K562 (cell line): ENCODE measurements at regions not wholly inside any gene's neighbourhood (a gene's known extent, or its start where the extent isn't known, plus 50 kb on each side); places are given as distances from the start of the nearest gene placed in this dataset.

Source experiments
- ATAC-seq: fragments of 200-7000 bp; cut with Tn5 transposase; 3 replicates; pipeline ENCODE4 v1.9.1; 2020; ENCODE audit warnings: moderate library complexity
- BruUV-seq: library from RNA; stranded (reverse); fragments of 400-500 nt; replicated peaks from 2 replicates; lab custom pipeline; 2021; lab: Mats Ljungman, UMichigan
- CTCF ChIA-PET: fragments of 300-600 bp; formaldehyde crosslinking; extraction: SDS; loops from one replicate; lab custom pipeline; 2021; ENCODE audit warnings: low intra/inter-chr PET ratio; lab: Yijun Ruan, JAX
- POLR2A ChIA-PET: fragments of 300-600, 350-650 bp; sonication (Branson Sonifier 250); formaldehyde crosslinking; extraction: SDS; loops from one replicate; lab custom pipeline; 2021; ENCODE audit warnings: antibody characterized with exemption, inconsistent platforms; lab: Yijun Ruan, JAX
- DNase-seq, 4 experiments: peaks; one replicate each; pipeline versions ENCODE4 v3.0.0 to v3.0.0-alpha.2; 2011 to 2018; ENCODE audit warnings: low spot score in 3 of 4, mixed read lengths in 3 of 4; ENCODE audit errors: extremely low read depth in 1 of 4
- FAIRE-seq: peaks from 2 replicates; lab custom pipeline; 2011; peaks lifted over from hg19 to GRCh38; lab: Jason Lieb, UNC
- H2AFZ ChIP-seq: 2 replicates; pipeline ENCODE4 v1.6.0; 2011; ENCODE audit warnings: low read depth, low read length, control low read depth, inconsistent platforms
- H3K27ac ChIP-seq: fragments of 200-600 bp; 3 replicates; pipeline ENCODE4 v1.8.0; 2011; ENCODE audit warnings: low read depth, mild to moderate bottlenecking, control low read depth, inconsistent platforms, low read length, moderate library complexity, mixed read lengths; ENCODE audit errors: extremely low read depth
- H3K27me3 ChIP-seq, 2 experiments: fragments of 300-600 bp in 1 of 2; 2 replicates in 1 of 2; 3 replicates in 1 of 2; pipeline versions ENCODE4 v1.6.0 to v1.8.0; 2011; ENCODE audit warnings: inconsistent platforms in 2 of 2, low read length in 2 of 2, mild to moderate bottlenecking in 1 of 2, mixed read lengths in 1 of 2, moderate library complexity in 1 of 2; ENCODE audit not compliant: control insufficient read depth in 2 of 2, insufficient read depth in 2 of 2
- H3K36me3 ChIP-seq: fragments of 300-600 bp; 3 replicates; pipeline ENCODE4 v1.8.0; 2011; ENCODE audit warnings: mild to moderate bottlenecking, low read length, inconsistent platforms; ENCODE audit not compliant: control insufficient read depth, insufficient read depth
- H3K4me1 ChIP-seq, 2 experiments: fragments of 200-600 bp in 1 of 2; replicated peaks in 1 of 2; 2 replicates in 1 of 2; 3 replicates in 1 of 2; pipeline versions ENCODE4 v1.5.1 to v1.8.0; 2011; ENCODE audit warnings: inconsistent platforms in 2 of 2, low read length in 2 of 2, mild to moderate bottlenecking in 1 of 2, mixed read lengths in 1 of 2, moderate library complexity in 1 of 2; ENCODE audit not compliant: control insufficient read depth in 2 of 2, insufficient read depth in 2 of 2
- H3K4me2 ChIP-seq: 2 replicates; pipeline ENCODE4 v1.6.1; 2011; ENCODE audit warnings: low read length, control low read depth, inconsistent platforms, mixed read lengths; ENCODE audit not compliant: insufficient read depth
- H3K4me3 ChIP-seq: fragments of 200-600 bp; sonication (generic), shearing (Covaris generic); 2 replicates; pipeline ENCODE4 v1.5.1; 2016; ENCODE audit warnings: control low read depth, inconsistent platforms
- H3K79me2 ChIP-seq: fragments of 200-600 bp; 3 replicates; pipeline ENCODE4 v1.8.0; 2011; ENCODE audit warnings: low read length, inconsistent platforms; ENCODE audit not compliant: control insufficient read depth, insufficient read depth
- H3K9ac ChIP-seq, 2 experiments: 2 replicates each; pipeline versions ENCODE4 v1.6.0 to v1.6.1; 2011; ENCODE audit warnings: low read depth in 2 of 2, low read length in 2 of 2, control low read depth in 1 of 2, inconsistent platforms in 1 of 2, mild to moderate bottlenecking in 1 of 2, mixed read lengths in 1 of 2; ENCODE audit not compliant: insufficient read depth in 1 of 2
- H3K9me1 ChIP-seq: one replicate; pipeline ENCODE4 v1.6.0; 2011; ENCODE audit warnings: inconsistent platforms, mild to moderate bottlenecking, low read length, moderate library complexity; ENCODE audit not compliant: control insufficient read depth, insufficient read depth
- H3K9me3 ChIP-seq: replicated peaks from 2 replicates; pipeline ENCODE4 v1.5.1; 2011; ENCODE audit warnings: low read depth, low read length, inconsistent platforms; ENCODE audit not compliant: control insufficient read depth, insufficient read depth
- H4K20me1 ChIP-seq: replicated peaks from 2 replicates; pipeline ENCODE4 v1.6.1; 2011; ENCODE audit warnings: low read length, inconsistent platforms, mixed read lengths; ENCODE audit not compliant: control insufficient read depth, insufficient read depth
- HNRNPUL1 ChIP-seq: fragments of 200-400 bp; formaldehyde crosslinking; IDR thresholded peaks from 2 replicates; pipeline ENCODE4 v1.6.1; 2017; ENCODE audit warnings: low read length
- NFIX ChIP-seq: fragments of 250-450 bp; sonication (Bioruptor Pico); IDR thresholded peaks from 2 replicates; pipeline ENCODE4 v1.4.0; 2020; ENCODE audit warnings: low read depth, mild to moderate bottlenecking, moderate library complexity
- OTX1 ChIP-seq: fragments of 450-650 bp; formaldehyde crosslinking; IDR thresholded peaks from 2 replicates; pipeline ENCODE4 v1.4.0; 2022; ENCODE audit warnings: mild to moderate bottlenecking
- POLR2A ChIP-seq: fragments of 450-650 bp; conservative IDR thresholded peaks from 2 replicates; pipeline ENCODE4 v1.6.1; 2016
- PTRF ChIP-seq: fragments of 450-650 bp; IDR thresholded peaks from 2 replicates; pipeline ENCODE4 v1.6.1; 2016; ENCODE audit warnings: mild to moderate bottlenecking, missing genetic modification characterization, missing compliant biosample characterization
- SUPT5H ChIP-seq: fragments of 450-650 bp; IDR thresholded peaks from 2 replicates; pipeline ENCODE4 v1.6.1; 2016
- TARDBP ChIP-seq: fragments of 450-650 bp; IDR thresholded peaks from 2 replicates; pipeline ENCODE4 v1.6.1; 2016
- ZBTB7A ChIP-seq: IDR thresholded peaks from 2 replicates; pipeline ENCODE4 v1.6.1; 2011; ENCODE audit warnings: low read depth, mild to moderate bottlenecking, low read length, moderate library complexity, borderline replicate concordance; ENCODE audit not compliant: control insufficient read depth
- ZKSCAN1 ChIP-seq: fragments of 150-350 bp; IDR thresholded peaks from 2 replicates; pipeline ENCODE4 v1.6.1; 2016; ENCODE audit warnings: low read depth, low read length
- ZKSCAN8 ChIP-seq: fragments of 200-800 bp; sonication (Bioruptor generic); IDR thresholded peaks from 2 replicates; pipeline ENCODE4 v1.6.1; 2016; ENCODE audit warnings: missing genetic modification characterization, missing compliant biosample characterization
- WGBS: fragments of 100-300 bp; shearing (Covaris generic); methylation state at CpG from one replicate; pipeline ENCODE4 v1.1.6; 2016; ENCODE audit warnings: low coverage, mixed read lengths; ENCODE audit not compliant: insufficient coverage; ENCODE audit errors: missing lambda C conversion rate; 5-methylcytosine and 5-hydroxymethylcytosine counted together
- in situ Hi-C: fragments of 300-500 bp; cut with MboI; formaldehyde crosslinking; loops from 4 replicates; pipeline ENCODE4 v1.15.0; 2018; ENCODE audit warnings: inconsistent platforms, mixed read lengths
- intact Hi-C: fragments of 100-400 bp; cut with micrococcal nuclease; formaldehyde crosslinking; loops from 2 replicates; pipeline ENCODE4 v1.14.2; 2022
- TF ChIP-seq, protein P1 (sequence below): sonication (generic); formaldehyde crosslinking; IDR thresholded peaks from 2 replicates; pipeline ENCODE4 v1.8.0; 2022; ENCODE audit warnings: missing genetic modification reagents, mild to moderate bottlenecking, moderate library complexity, borderline replicate concordance
- TF ChIP-seq, protein P2 (sequence below): sonication (generic); formaldehyde crosslinking; IDR thresholded peaks from 2 replicates; pipeline ENCODE4 v1.4.0; 2020; ENCODE audit warnings: mild to moderate bottlenecking, missing genetic modification reagents
- TF ChIP-seq, protein P3 (sequence below): fragments of 450-650 bp; IDR thresholded peaks from 2 replicates; pipeline ENCODE4 v1.6.1; 2016; ENCODE audit warnings: borderline replicate concordance
- TF ChIP-seq, protein P4 (sequence below): sonication (generic); formaldehyde crosslinking; IDR thresholded peaks from 2 replicates; pipeline ENCODE4 v1.8.1; 2022; ENCODE audit warnings: missing genetic modification reagents
- TF ChIP-seq, protein P5 (sequence below): fragments of 450-650 bp; IDR thresholded peaks from 2 replicates; pipeline ENCODE4 v1.6.1; 2018; ENCODE audit warnings: mild to moderate bottlenecking, low read depth; ENCODE audit not compliant: partially characterized antibody

DNA sequence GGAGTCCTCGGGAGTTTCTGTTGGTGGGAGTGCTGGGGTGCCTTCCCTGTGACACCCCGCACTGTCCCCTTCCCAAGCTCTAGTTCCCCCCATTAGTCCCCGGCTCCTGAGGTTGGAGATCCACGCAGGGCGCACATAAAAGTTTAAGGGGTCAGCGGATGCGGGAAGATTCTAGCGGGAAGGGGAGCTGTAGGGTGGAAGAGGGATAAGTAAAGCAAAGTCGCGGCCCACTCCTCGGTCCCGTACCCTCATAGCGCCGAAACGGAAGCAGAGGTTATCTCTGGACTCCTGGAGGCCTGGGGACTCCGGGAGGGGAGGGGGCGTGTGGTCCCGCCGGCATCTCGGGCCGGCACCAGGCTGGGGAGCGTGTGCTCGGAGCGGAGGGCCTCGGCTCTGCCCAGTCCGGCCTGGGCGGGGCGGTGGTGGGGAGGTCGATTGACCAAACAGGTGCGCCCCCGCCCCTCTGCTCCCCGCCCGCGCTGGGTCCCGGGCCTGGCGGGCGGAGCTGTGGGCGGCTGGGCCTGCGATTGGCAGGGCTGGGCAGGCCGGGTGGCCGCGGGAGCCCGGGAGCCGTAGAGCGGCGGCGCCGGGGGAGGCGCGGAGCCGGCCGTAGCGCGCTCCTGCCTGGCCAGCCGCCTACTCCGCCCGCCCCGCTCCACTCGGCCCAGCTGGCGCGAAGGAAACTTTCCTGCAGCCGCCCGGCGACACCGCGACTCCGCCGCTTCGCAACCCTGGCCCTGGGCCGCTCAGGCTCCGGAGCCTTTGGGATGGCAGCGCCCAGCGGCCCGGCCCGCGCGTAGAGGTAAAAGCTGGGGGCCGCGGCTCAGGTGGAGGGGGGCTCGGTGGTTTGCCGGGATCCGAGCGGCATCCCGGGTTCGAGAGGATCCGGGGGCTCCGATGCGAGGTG is 52.2 kb upstream of the DAB2IP start:
- FAIRE-seq (no peak), DNase-seq (no peak), ATAC-seq (no peak)
- Histone ChIP-seq H3K27me3 (peaks cover 4 to 46% of the 10 kb centered on the region in 2 experiments; a peak in 3 of 5 replicates), H3K9ac (0 out of 4 replicates have a peak overlapping the region, but pooled peaks of 1 of the 2 experiments have one; percentile 17), H4K20me1 (no peaks in the 10 kb centered on the region), H3K36me3 (no peaks in the 10 kb centered on the region), H3K9me1 (no peaks in the 10 kb centered on the region), H3K4me1 (peaks cover 0 to 8% of the 10 kb centered on the region in 2 experiments; a peak in 2 of 5 replicates), H3K4me2 (no peak overlapping the region), H3K4me3 (no peak overlapping the region), H3K27ac (no peak overlapping the region), H3K9me3 (no peaks in the 10 kb centered on the region), H2AFZ (no peak overlapping the region), H3K79me2 (no peaks in the 10 kb centered on the region)
- intact Hi-C loops (no loop called here), in situ Hi-C loops (no loop called here)
- ChIA-PET POLR2A (no interaction called here), CTCF (no interaction called here)
- 16% methylated on average over 45 of the region's 88 CpGs for WGBS
- no TSS peak for BruUV-seq
- TF ChIP-seq HNRNPUL1, result no peak
- TF ChIP-seq, protein P1, sequence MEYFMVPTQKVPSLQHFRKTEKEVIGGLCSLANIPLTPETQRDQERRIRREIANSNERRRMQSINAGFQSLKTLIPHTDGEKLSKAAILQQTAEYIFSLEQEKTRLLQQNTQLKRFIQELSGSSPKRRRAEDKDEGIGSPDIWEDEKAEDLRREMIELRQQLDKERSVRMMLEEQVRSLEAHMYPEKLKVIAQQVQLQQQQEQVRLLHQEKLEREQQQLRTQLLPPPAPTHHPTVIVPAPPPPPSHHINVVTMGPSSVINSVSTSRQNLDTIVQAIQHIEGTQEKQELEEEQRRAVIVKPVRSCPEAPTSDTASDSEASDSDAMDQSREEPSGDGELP (CRISPR knock-in tag), result no peak
- TF ChIP-seq ZBTB7A, result no peak
- TF ChIP-seq NFIX (CRISPR knock-in tag), result no peak
- TF ChIP-seq, protein P2, sequence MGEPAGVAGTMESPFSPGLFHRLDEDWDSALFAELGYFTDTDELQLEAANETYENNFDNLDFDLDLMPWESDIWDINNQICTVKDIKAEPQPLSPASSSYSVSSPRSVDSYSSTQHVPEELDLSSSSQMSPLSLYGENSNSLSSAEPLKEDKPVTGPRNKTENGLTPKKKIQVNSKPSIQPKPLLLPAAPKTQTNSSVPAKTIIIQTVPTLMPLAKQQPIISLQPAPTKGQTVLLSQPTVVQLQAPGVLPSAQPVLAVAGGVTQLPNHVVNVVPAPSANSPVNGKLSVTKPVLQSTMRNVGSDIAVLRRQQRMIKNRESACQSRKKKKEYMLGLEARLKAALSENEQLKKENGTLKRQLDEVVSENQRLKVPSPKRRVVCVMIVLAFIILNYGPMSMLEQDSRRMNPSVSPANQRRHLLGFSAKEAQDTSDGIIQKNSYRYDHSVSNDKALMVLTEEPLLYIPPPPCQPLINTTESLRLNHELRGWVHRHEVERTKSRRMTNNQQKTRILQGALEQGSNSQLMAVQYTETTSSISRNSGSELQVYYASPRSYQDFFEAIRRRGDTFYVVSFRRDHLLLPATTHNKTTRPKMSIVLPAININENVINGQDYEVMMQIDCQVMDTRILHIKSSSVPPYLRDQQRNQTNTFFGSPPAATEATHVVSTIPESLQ (CRISPR knock-in tag), result no peak
- no peak for TF ChIP-seq ZKSCAN8 (CRISPR knock-in tag)
- TF ChIP-seq, protein P3, sequence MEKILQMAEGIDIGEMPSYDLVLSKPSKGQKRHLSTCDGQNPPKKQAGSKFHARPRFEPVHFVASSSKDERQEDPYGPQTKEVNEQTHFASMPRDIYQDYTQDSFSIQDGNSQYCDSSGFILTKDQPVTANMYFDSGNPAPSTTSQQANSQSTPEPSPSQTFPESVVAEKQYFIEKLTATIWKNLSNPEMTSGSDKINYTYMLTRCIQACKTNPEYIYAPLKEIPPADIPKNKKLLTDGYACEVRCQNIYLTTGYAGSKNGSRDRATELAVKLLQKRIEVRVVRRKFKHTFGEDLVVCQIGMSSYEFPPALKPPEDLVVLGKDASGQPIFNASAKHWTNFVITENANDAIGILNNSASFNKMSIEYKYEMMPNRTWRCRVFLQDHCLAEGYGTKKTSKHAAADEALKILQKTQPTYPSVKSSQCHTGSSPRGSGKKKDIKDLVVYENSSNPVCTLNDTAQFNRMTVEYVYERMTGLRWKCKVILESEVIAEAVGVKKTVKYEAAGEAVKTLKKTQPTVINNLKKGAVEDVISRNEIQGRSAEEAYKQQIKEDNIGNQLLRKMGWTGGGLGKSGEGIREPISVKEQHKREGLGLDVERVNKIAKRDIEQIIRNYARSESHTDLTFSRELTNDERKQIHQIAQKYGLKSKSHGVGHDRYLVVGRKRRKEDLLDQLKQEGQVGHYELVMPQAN, result no peak
- TF ChIP-seq, protein P4, sequence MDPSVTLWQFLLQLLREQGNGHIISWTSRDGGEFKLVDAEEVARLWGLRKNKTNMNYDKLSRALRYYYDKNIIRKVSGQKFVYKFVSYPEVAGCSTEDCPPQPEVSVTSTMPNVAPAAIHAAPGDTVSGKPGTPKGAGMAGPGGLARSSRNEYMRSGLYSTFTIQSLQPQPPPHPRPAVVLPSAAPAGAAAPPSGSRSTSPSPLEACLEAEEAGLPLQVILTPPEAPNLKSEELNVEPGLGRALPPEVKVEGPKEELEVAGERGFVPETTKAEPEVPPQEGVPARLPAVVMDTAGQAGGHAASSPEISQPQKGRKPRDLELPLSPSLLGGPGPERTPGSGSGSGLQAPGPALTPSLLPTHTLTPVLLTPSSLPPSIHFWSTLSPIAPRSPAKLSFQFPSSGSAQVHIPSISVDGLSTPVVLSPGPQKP (CRISPR knock-in tag), result no peak
- no peak for TF ChIP-seq PTRF (tag)
- TF ChIP-seq, protein P5, sequence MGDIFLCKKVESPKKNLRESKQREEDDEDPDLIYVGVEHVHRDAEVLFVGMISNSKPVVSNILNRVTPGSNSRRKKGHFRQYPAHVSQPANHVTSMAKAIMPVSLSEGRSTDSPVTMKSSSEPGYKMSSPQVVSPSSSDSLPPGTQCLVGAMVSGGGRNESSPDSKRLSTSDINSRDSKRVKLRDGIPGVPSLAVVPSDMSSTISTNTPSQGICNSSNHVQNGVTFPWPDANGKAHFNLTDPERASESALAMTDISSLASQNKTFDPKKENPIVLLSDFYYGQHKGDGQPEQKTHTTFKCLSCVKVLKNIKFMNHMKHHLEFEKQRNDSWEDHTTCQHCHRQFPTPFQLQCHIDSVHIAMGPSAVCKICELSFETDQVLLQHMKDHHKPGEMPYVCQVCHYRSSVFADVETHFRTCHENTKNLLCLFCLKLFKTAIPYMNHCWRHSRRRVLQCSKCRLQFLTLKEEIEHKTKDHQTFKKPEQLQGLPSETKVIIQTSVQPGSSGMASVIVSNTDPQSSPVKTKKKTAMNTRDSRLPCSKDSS, result no peak
- TF ChIP-seq TARDBP, result no peak
- no peak for TF ChIP-seq POLR2A
- TF ChIP-seq SUPT5H, result no peak
- TF ChIP-seq OTX1 (CRISPR knock-in tag), result no peak
- TF ChIP-seq ZKSCAN1, result no peak
